IPS DF 4.7 (cell line): ENCODE measurements at regions not wholly inside any gene's neighbourhood (a gene's known extent, or its start where the extent isn't known, plus 50 kb on each side); places are given as distances from the start of the nearest gene placed in this dataset.

Experiments used
- DNase-seq: peaks from one replicate; pipeline ENCODE4 v3.0.0-alpha.2; 2013; ENCODE audit warnings: low spot score; ENCODE audit errors: extremely low read depth

- no peak for DNase-seq
These were observed 220.0 kb upstream of the CITED2 start for GRCh38 chr6:139594333-139594965.

- DNase-seq: no peak
These were observed 218.6 kb upstream of the CITED2 start for GRCh38 chr6:139593081-139593480.

- no peak for DNase-seq
These were observed 217.6 kb upstream of the CITED2 start for GRCh38 chr6:139592011-139592410.

GRCh38 chr6:139591075-139591865, 216.8 kb upstream of the CITED2 start:
- DNase-seq: no peak

GRCh38 chr6:139590206-139590605, 215.8 kb upstream of the CITED2 start:
- DNase-seq: no peak

GRCh38 chr6:139588734-139589593, 214.5 kb upstream of the CITED2 start:
- DNase-seq: no peak

- no peak for DNase-seq
These were observed 213.7 kb upstream of the CITED2 start for GRCh38 chr6:139588076-139588639.

GRCh38 chr6:139587469-139587868, 213.0 kb upstream of the CITED2 start:
- no peak for DNase-seq

GRCh38 chr6:139586273-139586672, 211.8 kb upstream of the CITED2 start:
- no peak for DNase-seq

GRCh38 chr6:139584599-139584998, 210.2 kb upstream of the CITED2 start:
- no peak for DNase-seq

- DNase-seq: no peak
These were observed 209.0 kb upstream of the CITED2 start for GRCh38 chr6:139583420-139583819.

GRCh38 chr6:139582956-139583355, 208.5 kb upstream of the CITED2 start:
- no peak for DNase-seq

- no peak for DNase-seq
These were observed 207.0 kb upstream of the CITED2 start for GRCh38 chr6:139581485-139581865.

- DNase-seq: no peak
These were observed 206.4 kb upstream of the CITED2 start for GRCh38 chr6:139580592-139581484.

- DNase-seq: no peak
These were observed 203.5 kb upstream of the CITED2 start for GRCh38 chr6:139577763-139578604.

GRCh38 chr6:139577124-139577762, 202.8 kb upstream of the CITED2 start:
- DNase-seq: no peak

GRCh38 chr6:139572001-139572400, 197.6 kb upstream of the CITED2 start:
- DNase-seq: no peak

GRCh38 chr6:139570166-139570565, 195.7 kb upstream of the CITED2 start:
- DNase-seq: no peak

- no peak for DNase-seq
These were observed 195.1 kb upstream of the CITED2 start for GRCh38 chr6:139569566-139569965.
